ENCODE measurements at regions not wholly inside any gene's neighbourhood (a gene's known extent, or its start where the extent isn't known, plus 50 kb on each side); places are given as distances from the start of the nearest gene placed in this dataset.

DNA sequence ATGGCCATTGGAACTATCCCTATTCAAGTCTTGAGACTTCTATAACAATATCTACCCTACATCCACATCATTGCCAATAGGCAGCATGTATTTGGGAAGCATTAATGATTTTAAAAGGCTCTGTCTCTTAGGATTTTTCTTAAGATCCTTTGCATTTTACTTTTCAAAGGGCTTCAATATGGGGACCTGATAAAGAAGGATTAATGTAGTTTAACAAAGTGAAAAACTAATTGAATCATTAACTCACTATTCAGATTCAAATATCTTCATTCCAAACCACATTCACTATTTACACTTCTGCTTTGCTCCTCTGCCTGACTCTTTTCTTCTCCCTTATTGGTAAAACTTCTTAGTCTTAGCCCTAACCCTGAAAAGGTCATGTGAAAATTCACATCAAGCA is 333.0 kb downstream of the EPHA7 start:
- H2BK5ac ChIP-seq (ENCODE audit: low read depth, low read length): no peak overlapping the region
- H3K27me3 ChIP-seq (replicated peaks in 1 of 4; ENCODE audit: control insufficient read depth in 3 of 4, extremely low read depth in 1 of 4, insufficient read depth in 3 of 4, low read length in 3 of 4): no peaks in the 10 kb centered on the region
- no peaks in the 10 kb centered on the region for H3K9me3 ChIP-seq (ENCODE audit: insufficient read depth in 2 of 2, low read depth in 1 of 2, low read length in 1 of 2)
- POLR2A ChIA-PET (ENCODE audit: partially characterized antibody): no interaction called here
- no peak overlapping the region for H2BK15ac ChIP-seq (ENCODE audit: low read length)
- H4K20me1 ChIP-seq (replicated peaks in 1 of 2; ENCODE audit: control insufficient read depth in 1 of 2, insufficient read depth in 2 of 2, low read length in 2 of 2): no peaks in the 10 kb centered on the region
- H2BK12ac ChIP-seq (ENCODE audit: low read depth, low read length): no peak overlapping the region
- no peaks in the 10 kb centered on the region for H3K36me3 ChIP-seq (ENCODE audit: control insufficient read depth in 2 of 4, insufficient read depth in 4 of 4, low read length in 3 of 4)
- H2BK120ac ChIP-seq (replicated peaks; ENCODE audit: low read depth, low read length): no peak overlapping the region
- no peak overlapping the region for H2AK5ac ChIP-seq (ENCODE audit: low read depth, low read length)
- no peak overlapping the region for H4K91ac ChIP-seq (replicated peaks; ENCODE audit: insufficient read length, low read length)
- no peak overlapping the region for H3K14ac ChIP-seq (ENCODE audit: insufficient read length)
- no peak overlapping the region for H2AFZ ChIP-seq (ENCODE audit: low read length)
- H4K8ac ChIP-seq (ENCODE audit: extremely low read depth, insufficient read depth, low read length): no peak overlapping the region
- no peak overlapping the region for H3K9ac ChIP-seq (replicated peaks in 1 of 4; ENCODE audit: extremely low read depth in 1 of 4, low read depth in 3 of 4, low read length in 3 of 4)
- H3K4me3 ChIP-seq (ENCODE audit: extremely low read depth in 1 of 4, insufficient read depth in 2 of 4, low read depth in 3 of 4, low read length in 4 of 4): no peak overlapping the region
- H3K4me2 ChIP-seq (ENCODE audit: insufficient read depth in 1 of 2, low read depth in 2 of 2, low read length in 2 of 2): no peak overlapping the region; a peak in 1 of 4 replicates
- no peak overlapping the region for H3K4ac ChIP-seq (replicated peaks; ENCODE audit: insufficient read length, low read depth, low read length)
- no peak overlapping the region for H3K18ac ChIP-seq (ENCODE audit: extremely low read depth, low read length)
- no peak overlapping the region for H3K27ac ChIP-seq (ENCODE audit: low read depth, low read length)
- H3K79me2 ChIP-seq (ENCODE audit: control insufficient read depth in 1 of 2, insufficient read depth in 2 of 2, low read length in 2 of 2): no peaks in the 10 kb centered on the region
- H3K4me1 ChIP-seq (replicated peaks in 1 of 4; ENCODE audit: control insufficient read depth in 3 of 4, insufficient read depth in 4 of 4, low read length in 3 of 4): peaks cover 0 to 9% (median 3%) of the 10 kb centered on the region in 4 experiments; a peak in 2 of 7 replicates
- H3K79me1 ChIP-seq (ENCODE audit: low read depth, low read length): no peaks in the 10 kb centered on the region
- no peaks in the 10 kb centered on the region for H3K23me2 ChIP-seq (ENCODE audit: low read depth, low read length)
- peak overlapping the region; percentile 53 for H4K5ac ChIP-seq (ENCODE audit: insufficient read length, low read depth, low read length)
- H2BK20ac ChIP-seq (ENCODE audit: low read length): no peak overlapping the region
- H3K56ac ChIP-seq (replicated peaks; ENCODE audit: insufficient read length, low read depth, low read length): no peak overlapping the region
- DNase-seq (ENCODE audit: low read depth in 1 of 2, low spot score in 2 of 2) (no peak), FAIRE-seq (peak; percentile 24)
- H3K23ac ChIP-seq (ENCODE audit: insufficient read length): no peak overlapping the region
- CTCF ChIA-PET (ENCODE audit: partially characterized antibody): interaction anchor here (1.7 kb wide), 1 partner anchor 50 kb away, joined by 3 read pairs; no protein-coding TSS in a partner anchor
- TF ChIP-seq, protein P1, sequence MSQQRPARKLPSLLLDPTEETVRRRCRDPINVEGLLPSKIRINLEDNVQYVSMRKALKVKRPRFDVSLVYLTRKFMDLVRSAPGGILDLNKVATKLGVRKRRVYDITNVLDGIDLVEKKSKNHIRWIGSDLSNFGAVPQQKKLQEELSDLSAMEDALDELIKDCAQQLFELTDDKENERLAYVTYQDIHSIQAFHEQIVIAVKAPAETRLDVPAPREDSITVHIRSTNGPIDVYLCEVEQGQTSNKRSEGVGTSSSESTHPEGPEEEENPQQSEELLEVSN (IDR thresholded peaks at IDR 0.05): no peak
- TF ChIP-seq HDAC6 (IDR thresholded peaks at IDR 0.05; ENCODE audit: low read depth, low read length) (no peak), CEBPB (IDR thresholded peaks at IDR 0.05; ENCODE audit: low read depth, low read length) (no peak), NANOG (IDR thresholded peaks at IDR 0.05; ENCODE audit: insufficient read depth, low read depth, low read length, poor library complexity, severe bottlenecking) (no peak), TAF1 (IDR thresholded peaks at IDR 0.05; ENCODE audit: low read depth, low read length) (no peak), GTF2F1 (IDR thresholded peaks at IDR 0.05; ENCODE audit: borderline replicate concordance, low read depth, low read length) (no peak), SIN3A (conservative IDR thresholded peaks at IDR 0.05 in 1 of 2, IDR thresholded peaks at IDR 0.05 in 1 of 2; ENCODE audit: low read depth in 1 of 2, low read length in 2 of 2) (no peak), RAD21 (IDR thresholded peaks at IDR 0.05 in 1 of 2, conservative IDR thresholded peaks at IDR 0.05 in 1 of 2; ENCODE audit: low read depth in 2 of 2, low read length in 2 of 2) (no peak), TCF12 (IDR thresholded peaks at IDR 0.05; ENCODE audit: low read depth, low read length) (no peak), KDM4A (IDR thresholded peaks at IDR 0.05; ENCODE audit: low read depth, low read length, severe bottlenecking) (no peak), RFX5 (IDR thresholded peaks at IDR 0.05; ENCODE audit: borderline replicate concordance, low read depth, low read length) (no peak), EZH2 (IDR thresholded peaks at IDR 0.05; ENCODE audit: low read depth, low read length, severe bottlenecking) (no peak)
- TF ChIP-seq, protein P2, sequence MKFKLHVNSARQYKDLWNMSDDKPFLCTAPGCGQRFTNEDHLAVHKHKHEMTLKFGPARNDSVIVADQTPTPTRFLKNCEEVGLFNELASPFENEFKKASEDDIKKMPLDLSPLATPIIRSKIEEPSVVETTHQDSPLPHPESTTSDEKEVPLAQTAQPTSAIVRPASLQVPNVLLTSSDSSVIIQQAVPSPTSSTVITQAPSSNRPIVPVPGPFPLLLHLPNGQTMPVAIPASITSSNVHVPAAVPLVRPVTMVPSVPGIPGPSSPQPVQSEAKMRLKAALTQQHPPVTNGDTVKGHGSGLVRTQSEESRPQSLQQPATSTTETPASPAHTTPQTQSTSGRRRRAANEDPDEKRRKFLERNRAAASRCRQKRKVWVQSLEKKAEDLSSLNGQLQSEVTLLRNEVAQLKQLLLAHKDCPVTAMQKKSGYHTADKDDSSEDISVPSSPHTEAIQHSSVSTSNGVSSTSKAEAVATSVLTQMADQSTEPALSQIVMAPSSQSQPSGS (IDR thresholded peaks at IDR 0.05; ENCODE audit: low read length): no peak

Measured in H1 (cell line).